Right forelimb (tissue), 1 donor: ENCODE measurements at regions not wholly inside any gene's neighbourhood (a gene's known extent, or its start where the extent isn't known, plus 50 kb on each side); places are given as distances from the start of the nearest gene placed in this dataset.

Source experiments
- DNase-seq: peaks from one replicate; pipeline ENCODE4 v3.0.0-alpha.2; 2018

DNA sequence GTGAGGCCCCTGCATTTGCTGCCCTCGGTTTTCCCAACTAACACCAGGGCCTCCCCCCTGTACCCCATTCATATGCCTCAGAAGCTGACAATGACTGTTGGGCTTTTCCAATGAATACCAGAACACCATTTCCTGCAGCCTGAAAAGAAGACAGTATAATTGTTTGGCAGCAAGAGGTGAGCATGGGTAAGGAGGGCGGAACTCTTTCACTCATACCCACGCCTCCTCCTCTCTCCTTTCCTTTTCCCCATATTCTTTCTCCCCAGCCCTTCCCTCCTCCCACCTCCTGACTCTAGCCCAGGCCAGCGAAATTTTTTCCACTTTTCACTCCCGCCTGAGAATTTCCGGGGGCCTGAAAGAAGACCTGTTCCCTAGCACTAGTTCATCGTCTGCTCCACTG is 58.0 kb upstream of the CHST1 start:
- DNase-seq, result no peak

DNA sequence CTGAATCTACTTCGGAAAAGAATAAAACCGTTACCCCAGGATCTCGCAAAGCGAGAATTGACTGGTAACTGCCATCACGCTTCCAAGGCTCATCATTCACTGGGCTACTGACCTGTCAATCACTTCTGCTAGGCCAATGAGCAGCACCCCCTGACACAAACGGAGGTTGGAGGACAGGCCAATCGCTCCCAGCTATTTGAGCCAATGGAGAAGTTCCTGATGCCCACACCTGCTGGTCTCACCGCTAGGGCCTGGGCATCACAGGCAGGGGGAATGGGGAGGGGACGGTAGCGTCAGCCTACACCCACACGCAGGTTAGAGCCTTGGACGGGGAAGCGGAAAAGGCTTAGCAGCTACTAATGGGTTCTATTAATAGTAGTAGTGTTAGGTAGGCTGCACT is 56.7 kb upstream of the CHST1 start:
- DNase-seq, result no peak

GRCh38 chr11:45717526-45717925 is 52.1 kb upstream of the CHST1 start:
- DNase-seq, result no peak

DNA sequence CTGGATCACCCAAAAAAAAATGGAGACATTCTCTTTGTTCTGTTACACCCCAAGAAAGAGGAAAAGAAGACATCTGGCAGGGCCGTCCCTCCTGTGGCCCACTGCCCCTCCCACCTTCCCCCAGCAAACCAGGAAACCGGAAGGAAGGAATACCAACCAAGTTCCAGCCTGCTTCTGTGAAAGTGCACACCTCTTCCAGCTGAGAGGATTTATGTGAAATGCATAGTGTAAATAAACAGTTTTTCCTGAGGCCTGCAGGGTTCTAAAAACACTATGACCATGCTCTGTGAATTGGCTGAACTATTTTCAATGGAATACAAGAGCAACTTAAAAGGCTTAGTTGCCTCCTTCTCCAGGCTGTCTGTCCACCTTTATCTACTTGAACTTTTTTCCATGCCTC is 50.0 kb upstream of the CHST1 start:
- DNase-seq, result no peak
